Panc1 (cell line): ENCODE measurements at regions not wholly inside any gene's neighbourhood (a gene's known extent, or its start where the extent isn't known, plus 50 kb on each side); places are given as distances from the start of the nearest gene placed in this dataset.

ENCODE experiments used
- ATAC-seq: fragments of 200-7000 bp; cut with Tn5 transposase; 2 replicates; pipeline ENCODE4 v1.9.1; 2020; ENCODE audit warnings: mild to moderate bottlenecking, moderate library complexity
- BruUV-seq: library from RNA; stranded (reverse); fragments of 400-500 nt; replicated peaks from 2 replicates; lab custom pipeline; 2021; lab: Mats Ljungman, UMichigan
- CTCF ChIA-PET: fragments of 300-600 bp; sonication (Branson Sonifier 250); formaldehyde crosslinking; loops from one replicate; lab custom pipeline; 2022; ENCODE audit warnings: antibody characterized with exemption; lab: Charles Lee
- POLR2A ChIA-PET: fragments of 300-600 bp; sonication (Branson Sonifier 250); formaldehyde crosslinking; loops from one replicate; lab custom pipeline; 2022; ENCODE audit warnings: antibody characterized with exemption; lab: Charles Lee
- DNase-seq: peaks from one replicate; pipeline ENCODE4 v3.0.0-alpha.2; 2010; ENCODE audit warnings: low read depth, low spot score
- H3K27ac ChIP-seq: 2 replicates; pipeline ENCODE4 v1.5.1; 2011; ENCODE audit warnings: mild to moderate bottlenecking, low read length, inconsistent platforms
- H3K27me3 ChIP-seq: fragments of 200-500 bp; sonication (Bioruptor generic); 2 replicates; pipeline ENCODE4 v1.6.0; 2014; ENCODE audit warnings: low read length, inconsistent platforms; ENCODE audit not compliant: control insufficient read depth, insufficient read depth
- H3K36me3 ChIP-seq: fragments of 200-500 bp; sonication (Bioruptor generic); 2 replicates; pipeline ENCODE4 v1.5.1; 2014; ENCODE audit warnings: inconsistent platforms, mild to moderate bottlenecking, low read length, moderate library complexity; ENCODE audit not compliant: control insufficient read depth, insufficient read depth
- H3K4me1 ChIP-seq: 2 replicates; pipeline ENCODE4 v1.5.1; 2011; ENCODE audit warnings: inconsistent platforms, mild to moderate bottlenecking, low read length, moderate library complexity; ENCODE audit not compliant: control insufficient read depth, insufficient read depth
- H3K4me3 ChIP-seq, 2 experiments: 2 replicates each; pipeline ENCODE4 v1.5.1; 2011 to 2012; ENCODE audit warnings: low read depth in 2 of 2, low read length in 2 of 2, mild to moderate bottlenecking in 2 of 2, inconsistent platforms in 1 of 2, moderate library complexity in 1 of 2
- H3K9me3 ChIP-seq: fragments of 200-500 bp; sonication (Bioruptor generic); 2 replicates; pipeline ENCODE4 v1.5.1; 2014; ENCODE audit warnings: low read depth, mild to moderate bottlenecking, inconsistent platforms, low read length, moderate library complexity; ENCODE audit not compliant: control insufficient read depth, insufficient read depth
- CTCF ChIP-seq: fragments of 450-650 bp; IDR thresholded peaks from 2 replicates; pipeline ENCODE4 v1.5.1; 2017; ENCODE audit warnings: mild to moderate bottlenecking
- POLR2AphosphoS5 ChIP-seq: IDR thresholded peaks from 2 replicates; pipeline ENCODE4 v1.6.1; 2012; ENCODE audit warnings: mild to moderate bottlenecking, low read depth, low read length, moderate library complexity
- SIN3A ChIP-seq: IDR thresholded peaks from 2 replicates; pipeline ENCODE4 v1.6.1; 2012; ENCODE audit warnings: low read depth, mild to moderate bottlenecking, low read length, moderate library complexity, borderline replicate concordance; ENCODE audit not compliant: insufficient read depth
- TCF7L2 ChIP-seq: IDR thresholded peaks from 2 replicates; pipeline ENCODE4 v1.6.1; 2011; ENCODE audit warnings: mild to moderate bottlenecking, low read depth, low read length, inconsistent platforms
- in situ Hi-C: cut with HindIII; loops from 2 replicates; pipeline ENCODE4 v1.10.0; 2016; ENCODE audit warnings: low sequenced_read_pairs, low pct_unique_long_range_greater_than_20kb
- intact Hi-C: fragments of 100-400 bp; cut with micrococcal nuclease; formaldehyde crosslinking; loops from one replicate; pipeline ENCODE4 v1.10.0; 2022; ENCODE audit not compliant: unreplicated experiment
- TF ChIP-seq, protein P1 (sequence below), 2 experiments: IDR thresholded peaks; 2 replicates each; pipeline ENCODE4 v1.6.1; 2011 to 2012; ENCODE audit warnings: low read depth in 2 of 2, control low read depth in 1 of 2, low read length in 1 of 2, mild to moderate bottlenecking in 1 of 2, moderate library complexity in 1 of 2; ENCODE audit not compliant: insufficient read depth in 1 of 2

GRCh38 chr1:22327411-22327810 is 124.2 kb upstream of the ZBTB40 start:
- POLR2A ChIA-PET, result no interaction called here
- Histone ChIP-seq H3K27ac (no peak overlapping the region), H3K36me3 (no peaks in the 10 kb centered on the region), H3K4me3 (no peak overlapping the region), H3K27me3 (no peaks in the 10 kb centered on the region), H3K9me3 (no peaks in the 10 kb centered on the region), H3K4me1 (no peaks in the 10 kb centered on the region)
- intact Hi-C loops (no loop called here), in situ Hi-C loops (no loop called here)
- CTCF ChIA-PET, result no interaction called here
- no peak for ATAC-seq
- TF ChIP-seq SIN3A (no peak), CTCF (no peak), POLR2AphosphoS5 (no peak), TCF7L2 (no peak)
- TF ChIP-seq, protein P1, sequence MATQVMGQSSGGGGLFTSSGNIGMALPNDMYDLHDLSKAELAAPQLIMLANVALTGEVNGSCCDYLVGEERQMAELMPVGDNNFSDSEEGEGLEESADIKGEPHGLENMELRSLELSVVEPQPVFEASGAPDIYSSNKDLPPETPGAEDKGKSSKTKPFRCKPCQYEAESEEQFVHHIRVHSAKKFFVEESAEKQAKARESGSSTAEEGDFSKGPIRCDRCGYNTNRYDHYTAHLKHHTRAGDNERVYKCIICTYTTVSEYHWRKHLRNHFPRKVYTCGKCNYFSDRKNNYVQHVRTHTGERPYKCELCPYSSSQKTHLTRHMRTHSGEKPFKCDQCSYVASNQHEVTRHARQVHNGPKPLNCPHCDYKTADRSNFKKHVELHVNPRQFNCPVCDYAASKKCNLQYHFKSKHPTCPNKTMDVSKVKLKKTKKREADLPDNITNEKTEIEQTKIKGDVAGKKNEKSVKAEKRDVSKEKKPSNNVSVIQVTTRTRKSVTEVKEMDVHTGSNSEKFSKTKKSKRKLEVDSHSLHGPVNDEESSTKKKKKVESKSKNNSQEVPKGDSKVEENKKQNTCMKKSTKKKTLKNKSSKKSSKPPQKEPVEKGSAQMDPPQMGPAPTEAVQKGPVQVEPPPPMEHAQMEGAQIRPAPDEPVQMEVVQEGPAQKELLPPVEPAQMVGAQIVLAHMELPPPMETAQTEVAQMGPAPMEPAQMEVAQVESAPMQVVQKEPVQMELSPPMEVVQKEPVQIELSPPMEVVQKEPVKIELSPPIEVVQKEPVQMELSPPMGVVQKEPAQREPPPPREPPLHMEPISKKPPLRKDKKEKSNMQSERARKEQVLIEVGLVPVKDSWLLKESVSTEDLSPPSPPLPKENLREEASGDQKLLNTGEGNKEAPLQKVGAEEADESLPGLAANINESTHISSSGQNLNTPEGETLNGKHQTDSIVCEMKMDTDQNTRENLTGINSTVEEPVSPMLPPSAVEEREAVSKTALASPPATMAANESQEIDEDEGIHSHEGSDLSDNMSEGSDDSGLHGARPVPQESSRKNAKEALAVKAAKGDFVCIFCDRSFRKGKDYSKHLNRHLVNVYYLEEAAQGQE (IDR thresholded peaks at IDR 0.05; ENCODE audit: insufficient read depth in 1 of 2, low read depth in 2 of 2, low read length in 1 of 2), result no peak
- BruUV-seq, result no TSS peak
- DNase-seq, result no peak

DNA sequence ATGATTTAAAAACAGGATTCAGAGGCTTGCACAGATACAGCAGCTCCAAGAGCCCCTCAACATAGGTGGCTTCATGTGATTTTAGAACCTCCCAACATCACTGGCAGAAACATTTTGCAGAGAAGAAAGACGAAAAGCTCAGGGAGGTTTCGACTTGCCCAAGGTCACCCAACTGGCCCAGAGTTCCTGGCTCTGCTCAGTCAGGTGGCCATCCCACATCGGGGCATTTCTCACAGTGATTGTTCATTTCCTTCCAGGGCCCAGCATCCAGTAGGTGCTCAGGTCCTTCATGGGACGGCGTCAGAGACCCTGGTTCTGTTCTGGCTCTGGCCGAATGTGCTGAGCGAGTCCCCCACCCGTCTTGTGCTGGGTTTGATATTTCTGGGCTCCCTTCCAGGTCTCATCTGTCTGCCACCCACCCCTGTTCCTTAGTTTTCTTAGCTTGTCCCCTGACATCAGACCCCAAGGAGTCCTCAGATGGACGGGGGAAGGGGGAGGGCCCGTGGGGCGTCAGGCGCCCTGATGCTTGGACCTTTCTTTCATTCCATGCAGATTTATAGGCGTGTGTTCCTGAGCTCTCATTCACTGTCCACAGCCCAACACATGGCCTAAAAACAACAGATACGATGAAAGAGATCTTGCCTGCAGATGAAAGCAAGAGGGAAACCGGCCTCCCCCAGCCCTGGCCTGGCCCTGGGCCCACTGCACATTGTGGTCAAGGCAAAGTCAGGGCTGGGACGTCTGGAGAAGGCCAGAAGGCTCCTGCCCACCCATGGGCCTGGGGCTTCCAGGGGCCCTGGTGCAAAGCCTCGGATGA is 123.1 kb upstream of the ZBTB40 start:
- no peaks in the 10 kb centered on the region for H3K9me3 ChIP-seq
- CTCF ChIA-PET, result no interaction called here

More for the DNA sequence above, 123.1 kb upstream of the ZBTB40 start:
- Histone ChIP-seq H3K4me3 (no peak overlapping the region), H3K4me1 (no peaks in the 10 kb centered on the region), H3K36me3 (no peaks in the 10 kb centered on the region), H3K27ac (no peak overlapping the region), H3K27me3 (no peaks in the 10 kb centered on the region)
- TF ChIP-seq, protein P1 (IDR thresholded peaks at IDR 0.05; ENCODE audit: insufficient read depth in 1 of 2, low read depth in 2 of 2, low read length in 1 of 2), result no peak
- TF ChIP-seq TCF7L2 (no peak), SIN3A (no peak), CTCF (no peak), POLR2AphosphoS5 (no peak)
- POLR2A ChIA-PET, result no interaction called here
- intact Hi-C loops, result no loop called here
- in situ Hi-C loops, result no loop called here
- ATAC-seq (no peak), DNase-seq (no peak)
- BruUV-seq, result no TSS peak
